WTC11 (cell line): ENCODE measurements at regions not wholly inside any gene's neighbourhood (a gene's known extent, or its start where the extent isn't known, plus 50 kb on each side); places are given as distances from the start of the nearest gene placed in this dataset.

Experiments
- NFE2L1 ChIP-seq: sonication (generic); formaldehyde crosslinking; IDR thresholded peaks from 2 replicates; pipeline ENCODE4 v1.8.1; 2023; ENCODE audit warnings: missing genetic modification reagents
- TF ChIP-seq, protein P1 (sequence below): fragments of 200-600 bp; IDR thresholded peaks from 2 replicates; pipeline ENCODE4 v1.8.0; 2022; ENCODE audit warnings: antibody characterized with exemption

DNA sequence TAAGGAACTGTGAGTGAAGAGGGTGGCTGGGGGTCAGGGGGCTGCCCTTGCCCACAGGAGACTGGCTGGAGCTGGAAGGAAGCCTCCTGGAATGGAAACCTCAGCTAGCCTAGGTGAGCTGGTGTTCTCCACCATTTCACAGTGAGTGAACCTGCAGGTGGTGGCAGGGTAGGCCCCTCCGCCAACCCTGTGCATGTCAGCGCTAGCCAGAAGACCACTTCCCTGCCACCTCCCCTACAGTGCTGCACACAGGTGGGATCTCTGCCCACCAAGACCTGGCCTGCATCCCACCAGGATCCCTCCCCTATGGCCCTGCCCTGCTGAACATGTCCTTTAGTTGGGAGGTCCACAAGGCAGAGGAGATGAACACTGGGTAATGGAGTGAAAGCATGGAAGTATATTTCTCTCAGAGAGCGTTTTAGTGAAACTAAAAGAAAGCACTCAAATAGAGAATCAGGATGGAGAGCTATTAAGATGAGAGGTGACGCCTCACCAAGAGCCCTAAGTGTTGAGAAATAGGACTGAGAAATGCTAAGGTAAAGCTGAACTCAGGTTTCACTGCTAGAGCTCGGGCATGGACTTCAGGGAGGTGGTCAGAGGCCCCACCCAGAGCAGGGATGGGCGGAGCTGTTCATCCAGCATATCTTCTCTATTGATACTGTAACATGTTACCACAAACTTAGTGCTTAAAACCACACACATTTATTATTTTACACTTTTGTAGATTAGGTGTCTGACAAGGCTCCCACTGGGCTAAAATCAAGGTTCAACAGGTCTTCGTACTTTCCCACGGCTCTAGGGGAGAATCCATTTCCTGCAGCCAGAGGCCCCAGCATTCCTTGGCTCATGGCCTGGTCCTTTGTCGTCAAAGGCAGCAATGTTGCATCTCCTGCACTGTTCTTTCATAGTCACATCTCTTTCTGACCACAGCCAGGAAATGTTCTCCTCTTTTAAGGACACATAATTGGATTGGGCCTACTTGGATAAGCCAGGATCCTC is 83.2 kb downstream of the DIRAS2 start:
- TF ChIP-seq NFE2L1 (CRISPR knock-in tag) = no peak
- TF ChIP-seq, protein P1, sequence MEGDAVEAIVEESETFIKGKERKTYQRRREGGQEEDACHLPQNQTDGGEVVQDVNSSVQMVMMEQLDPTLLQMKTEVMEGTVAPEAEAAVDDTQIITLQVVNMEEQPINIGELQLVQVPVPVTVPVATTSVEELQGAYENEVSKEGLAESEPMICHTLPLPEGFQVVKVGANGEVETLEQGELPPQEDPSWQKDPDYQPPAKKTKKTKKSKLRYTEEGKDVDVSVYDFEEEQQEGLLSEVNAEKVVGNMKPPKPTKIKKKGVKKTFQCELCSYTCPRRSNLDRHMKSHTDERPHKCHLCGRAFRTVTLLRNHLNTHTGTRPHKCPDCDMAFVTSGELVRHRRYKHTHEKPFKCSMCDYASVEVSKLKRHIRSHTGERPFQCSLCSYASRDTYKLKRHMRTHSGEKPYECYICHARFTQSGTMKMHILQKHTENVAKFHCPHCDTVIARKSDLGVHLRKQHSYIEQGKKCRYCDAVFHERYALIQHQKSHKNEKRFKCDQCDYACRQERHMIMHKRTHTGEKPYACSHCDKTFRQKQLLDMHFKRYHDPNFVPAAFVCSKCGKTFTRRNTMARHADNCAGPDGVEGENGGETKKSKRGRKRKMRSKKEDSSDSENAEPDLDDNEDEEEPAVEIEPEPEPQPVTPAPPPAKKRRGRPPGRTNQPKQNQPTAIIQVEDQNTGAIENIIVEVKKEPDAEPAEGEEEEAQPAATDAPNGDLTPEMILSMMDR = no peak
